ENCODE measurements at regions not wholly inside any gene's neighbourhood (a gene's known extent, or its start where the extent isn't known, plus 50 kb on each side); places are given as distances from the start of the nearest gene placed in this dataset.
A peak's percentile ranks its signal among the peaks of the same experiment; 100 is the strongest.
"Not testable (repeated sequence)": the region's sequence is repeated elsewhere in the genome, so short reads cannot be mapped to it uniquely, and the experiment has no call there.

- intact Hi-C loops (cut with DNase I, micrococcal nuclease) = loop anchor here in 1 of 2 experiments (5.0 kb wide), 1 partner anchor 376 kb away; no protein-coding TSS in a partner anchor
- not testable (repeated sequence) for H3K4me3 Mint-ChIP-seq
Observed at GRCh38 chr12:131296651-131297050, 342.9 kb downstream of the ADGRD1 start.

GRCh38 chr12:131298526-131299369 lies 345.0 kb downstream of the ADGRD1 start:
- H3K4me3 ChIP-seq (ENCODE audit: low read length); H3K27ac Mint-ChIP-seq; CTCF ChIA-PET; H3K36me3 ChIP-seq (ENCODE audit: insufficient read depth, low read length); H3K9me3 ChIP-seq (ENCODE audit: control insufficient read depth in 1 of 2, insufficient read depth in 1 of 2, low read length in 2 of 2); H3K9me3 Mint-ChIP-seq; H3K4me1 ChIP-seq (ENCODE audit: insufficient read depth, low read length); H3K4me1 Mint-ChIP-seq (ENCODE audit: low read depth); DNase-seq; POLR2A ChIA-PET; H3K36me3 Mint-ChIP-seq (ENCODE audit: low read depth); H3K27me3 ChIP-seq (ENCODE audit: control insufficient read depth in 1 of 2, insufficient read depth in 2 of 2, low read length in 2 of 2); H3K27me3 Mint-ChIP-seq; H3K27ac ChIP-seq (ENCODE audit: low read depth in 1 of 2, low read length in 2 of 2): not testable (repeated sequence)
- H3K4me3 Mint-ChIP-seq = peak overlapping the region; percentile 62
- intact Hi-C loops (cut with DNase I, micrococcal nuclease) = loop anchor here in 1 of 2 experiments (5.0 kb wide), 1 partner anchor 374 kb away; no protein-coding TSS in a partner anchor
- peak; percentile 48 for ATAC-seq (ENCODE audit: poor library complexity)

More at GRCh38 chr12:131296651-131297050, 342.9 kb downstream of the ADGRD1 start:
- H3K36me3 Mint-ChIP-seq (ENCODE audit: low read depth); H3K27ac ChIP-seq (ENCODE audit: low read depth in 1 of 2, low read length in 2 of 2); H3K36me3 ChIP-seq (ENCODE audit: insufficient read depth, low read length); ATAC-seq (ENCODE audit: poor library complexity); H3K27ac Mint-ChIP-seq; H3K9me3 ChIP-seq (ENCODE audit: control insufficient read depth in 1 of 2, insufficient read depth in 1 of 2, low read length in 2 of 2); H3K4me1 ChIP-seq (ENCODE audit: insufficient read depth, low read length); H3K4me3 ChIP-seq (ENCODE audit: low read length); H3K4me1 Mint-ChIP-seq (ENCODE audit: low read depth); H3K9me3 Mint-ChIP-seq; CTCF ChIA-PET; H3K27me3 ChIP-seq (ENCODE audit: control insufficient read depth in 1 of 2, insufficient read depth in 2 of 2, low read length in 2 of 2); POLR2A ChIA-PET: not testable (repeated sequence)
- peaks cover 15% of the 10 kb centered on the region for H3K27me3 Mint-ChIP-seq
- DNase-seq = peak in 1 of 14 experiments; percentile 3

DNA sequence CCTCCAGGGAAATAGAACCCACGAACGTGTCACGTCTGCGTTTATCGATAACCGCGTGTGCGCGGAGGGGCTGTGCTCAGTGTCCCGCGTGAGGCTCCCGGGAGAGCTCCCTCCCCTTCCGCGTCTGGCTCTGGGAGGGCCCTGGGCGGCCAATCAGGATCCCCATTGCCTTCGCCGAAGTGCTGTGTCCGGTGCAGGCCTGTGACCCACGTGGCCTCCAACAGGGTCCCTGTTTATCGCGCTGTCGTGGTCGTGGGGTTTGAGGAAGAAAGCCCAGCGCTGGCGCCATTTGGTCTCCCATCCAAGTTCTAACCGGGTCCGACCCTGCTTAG lies 345.6 kb downstream of the ADGRD1 start:
- CTCF ChIA-PET; H3K27ac Mint-ChIP-seq; POLR2A ChIA-PET; H3K27ac ChIP-seq (ENCODE audit: low read depth in 1 of 2, low read length in 2 of 2); H3K27me3 Mint-ChIP-seq; H3K4me1 ChIP-seq (ENCODE audit: insufficient read depth, low read length); DNase-seq; H3K9me3 Mint-ChIP-seq; H3K9me3 ChIP-seq (ENCODE audit: control insufficient read depth in 1 of 2, insufficient read depth in 1 of 2, low read length in 2 of 2); ATAC-seq (ENCODE audit: poor library complexity); H3K36me3 Mint-ChIP-seq (ENCODE audit: low read depth); H3K4me1 Mint-ChIP-seq (ENCODE audit: low read depth); H3K4me3 Mint-ChIP-seq; H3K27me3 ChIP-seq (ENCODE audit: control insufficient read depth in 1 of 2, insufficient read depth in 2 of 2, low read length in 2 of 2); H3K36me3 ChIP-seq (ENCODE audit: insufficient read depth, low read length); H3K4me3 ChIP-seq (ENCODE audit: low read length): not testable (repeated sequence)
- intact Hi-C loops (cut with DNase I, micrococcal nuclease) = loop anchor here in 1 of 2 experiments (5.0 kb wide), 1 partner anchor 373 kb away; no protein-coding TSS in a partner anchor

DNA sequence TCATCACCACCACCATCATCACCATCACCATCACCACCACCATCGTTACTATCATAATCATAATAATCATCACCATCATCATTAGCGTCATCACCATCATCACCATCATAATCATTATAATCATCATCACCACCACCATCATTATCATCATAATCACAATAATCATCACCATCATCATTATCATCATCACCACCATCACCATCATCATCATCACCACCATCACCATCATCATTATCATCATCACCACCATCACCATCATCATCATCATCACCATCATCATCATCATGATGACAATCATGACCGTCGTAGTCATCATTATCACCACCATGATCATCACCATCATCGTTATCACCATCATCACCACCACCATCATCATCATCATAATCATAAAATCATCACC lies 349.9 kb downstream of the ADGRD1 start:
- H3K27ac Mint-ChIP-seq; H3K4me1 ChIP-seq (ENCODE audit: insufficient read depth, low read length); H3K9me3 ChIP-seq (ENCODE audit: control insufficient read depth in 1 of 2, insufficient read depth in 1 of 2, low read length in 2 of 2); H3K27me3 Mint-ChIP-seq; H3K9me3 Mint-ChIP-seq; H3K4me1 Mint-ChIP-seq (ENCODE audit: low read depth); H3K4me3 ChIP-seq (ENCODE audit: low read length); POLR2A ChIA-PET; CTCF ChIA-PET; DNase-seq; ATAC-seq (ENCODE audit: poor library complexity); H3K36me3 Mint-ChIP-seq (ENCODE audit: low read depth); H3K27me3 ChIP-seq (ENCODE audit: control insufficient read depth in 1 of 2, insufficient read depth in 2 of 2, low read length in 2 of 2); H3K36me3 ChIP-seq (ENCODE audit: insufficient read depth, low read length); intact Hi-C loops (cut with DNase I, micrococcal nuclease); H3K4me3 Mint-ChIP-seq; H3K27ac ChIP-seq (ENCODE audit: low read depth in 1 of 2, low read length in 2 of 2): not testable (repeated sequence)

DNA sequence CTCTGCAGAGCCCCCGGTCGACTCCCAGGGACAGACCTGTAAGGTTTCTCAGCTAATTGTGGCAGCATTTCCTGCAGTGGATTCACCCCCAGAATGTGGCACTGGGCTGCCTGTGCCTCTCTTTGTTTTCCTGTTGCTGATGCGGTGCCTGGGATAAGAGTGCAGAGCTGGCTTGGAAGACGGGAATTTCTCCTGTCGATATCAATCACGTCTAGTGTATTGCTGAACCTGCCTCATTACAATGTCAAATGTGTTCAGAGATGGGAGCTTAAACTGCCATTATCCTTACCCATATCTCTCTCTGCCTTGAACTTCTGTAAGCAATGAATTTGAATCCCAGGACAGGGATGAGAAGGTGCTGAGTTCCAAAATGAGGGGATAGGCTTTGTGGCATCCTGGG lies 350.9 kb downstream of the ADGRD1 start:
- H3K27ac ChIP-seq (ENCODE audit: low read depth in 1 of 2, low read length in 2 of 2); POLR2A ChIA-PET; H3K9me3 Mint-ChIP-seq; H3K27ac Mint-ChIP-seq; ATAC-seq (ENCODE audit: poor library complexity); intact Hi-C loops (cut with DNase I, micrococcal nuclease); CTCF ChIA-PET; H3K36me3 Mint-ChIP-seq (ENCODE audit: low read depth); H3K4me3 Mint-ChIP-seq; H3K4me1 ChIP-seq (ENCODE audit: insufficient read depth, low read length); H3K27me3 Mint-ChIP-seq; DNase-seq; H3K9me3 ChIP-seq (ENCODE audit: control insufficient read depth in 1 of 2, insufficient read depth in 1 of 2, low read length in 2 of 2); H3K4me3 ChIP-seq (ENCODE audit: low read length); H3K36me3 ChIP-seq (ENCODE audit: insufficient read depth, low read length); H3K4me1 Mint-ChIP-seq (ENCODE audit: low read depth); H3K27me3 ChIP-seq (ENCODE audit: control insufficient read depth in 1 of 2, insufficient read depth in 2 of 2, low read length in 2 of 2): not testable (repeated sequence)
